ENCODE measurements at regions not wholly inside any gene's neighbourhood (a gene's known extent, or its start where the extent isn't known, plus 50 kb on each side); places are given as distances from the start of the nearest gene placed in this dataset.

GRCh38 chr4:22884157-22884556 lies 191.4 kb downstream of the GBA3 start:
- TF ChIP-seq POLR2A (IDR thresholded peaks at IDR 0.05; ENCODE audit: low read depth, low read length) (no peak), MAFK (IDR thresholded peaks at IDR 0.05; ENCODE audit: low read depth, low read length) (no peak), CTCF (conservative IDR thresholded peaks at IDR 0.05; ENCODE audit: low read depth, low read length) (no peak), RCOR1 (IDR thresholded peaks at IDR 0.05; ENCODE audit: insufficient replicate concordance, low read length) (no peak), USF2 (IDR thresholded peaks at IDR 0.05; ENCODE audit: low read depth, low read length) (no peak), RAD21 (IDR thresholded peaks at IDR 0.05; ENCODE audit: low read length) (no peak), SMC3 (IDR thresholded peaks at IDR 0.05; ENCODE audit: low read depth, low read length) (no peak), RFX5 (IDR thresholded peaks at IDR 0.05; ENCODE audit: low read depth, low read length) (no peak)
